COLO668 (cell line): ENCODE measurements at regions not wholly inside any gene's neighbourhood (a gene's known extent, or its start where the extent isn't known, plus 50 kb on each side); places are given as distances from the start of the nearest gene placed in this dataset.
"Not testable (repeated sequence)": the region's sequence is repeated elsewhere in the genome, so short reads cannot be mapped to it uniquely, and the experiment has no call there.

Experiments
- DNase-seq: peaks from one replicate; lab custom pipeline; 2025; ENCODE audit not compliant: unreplicated experiment; lab: John Stamatoyannopoulos, UW

GRCh38 chr12:4158306-4158705 is 115.3 kb upstream of the CCND2 start:
- no peak for DNase-seq

DNA sequence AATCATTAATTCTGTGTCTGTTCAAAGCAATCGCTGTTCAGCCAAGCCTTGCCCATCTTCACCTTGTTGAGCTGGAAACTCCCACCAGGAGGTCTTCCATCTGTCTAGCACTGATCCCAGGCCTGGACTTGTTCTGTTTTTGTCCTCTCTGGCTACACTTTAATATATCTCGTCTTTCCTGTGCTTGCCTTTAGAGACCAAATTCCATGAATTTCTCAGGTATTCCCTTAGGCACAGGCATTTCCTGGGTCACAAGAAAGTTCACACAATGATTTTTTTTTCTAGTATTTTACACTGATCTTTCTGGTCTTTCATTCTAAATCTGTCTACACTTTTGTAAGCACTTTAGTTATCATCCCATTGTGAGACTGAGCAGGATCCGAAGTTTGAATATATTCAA is 116.4 kb upstream of the CCND2 start:
- no peak for DNase-seq

GRCh38 chr12:4156317-4156716 is 117.2 kb upstream of the CCND2 start:
- DNase-seq: no peak

DNA sequence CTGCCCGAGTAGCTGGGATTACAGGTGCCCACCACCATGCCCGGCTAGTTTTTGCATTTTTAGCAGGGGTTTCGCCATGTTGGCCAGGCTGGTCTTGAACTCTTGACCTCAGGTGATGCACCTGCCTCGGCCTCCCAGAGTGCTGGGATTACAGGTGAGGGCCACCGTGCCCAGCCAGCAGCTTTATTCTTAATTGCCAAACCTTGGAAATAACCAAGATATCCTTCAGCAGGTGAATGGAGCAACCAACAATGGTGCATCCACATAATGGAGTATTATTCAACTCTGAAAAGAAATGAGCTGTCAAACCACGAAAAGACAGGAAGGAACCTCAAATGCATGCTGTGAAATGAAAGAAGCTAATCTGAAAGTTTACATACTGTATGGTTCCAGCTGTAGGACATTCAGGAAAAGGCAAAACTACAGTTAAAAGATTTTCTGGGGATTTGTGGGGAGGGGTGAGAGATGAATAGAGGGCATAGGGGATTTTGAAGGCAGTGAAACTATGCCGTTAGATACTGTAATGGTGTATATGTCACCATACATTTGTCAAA is 118.8 kb upstream of the CCND2 start:
- DNase-seq: no peak

GRCh38 chr12:4153343-4153892 is 120.1 kb upstream of the CCND2 start:
- DNase-seq: no peak

- DNase-seq: no peak
Observed at GRCh38 chr12:4152145-4152795, 121.3 kb upstream of the CCND2 start.

GRCh38 chr12:4151362-4152121 is 122.0 kb upstream of the CCND2 start:
- DNase-seq: no peak

- DNase-seq: not testable (repeated sequence)
Observed at GRCh38 chr12:4150355-4150754, 123.2 kb upstream of the CCND2 start.

DNA sequence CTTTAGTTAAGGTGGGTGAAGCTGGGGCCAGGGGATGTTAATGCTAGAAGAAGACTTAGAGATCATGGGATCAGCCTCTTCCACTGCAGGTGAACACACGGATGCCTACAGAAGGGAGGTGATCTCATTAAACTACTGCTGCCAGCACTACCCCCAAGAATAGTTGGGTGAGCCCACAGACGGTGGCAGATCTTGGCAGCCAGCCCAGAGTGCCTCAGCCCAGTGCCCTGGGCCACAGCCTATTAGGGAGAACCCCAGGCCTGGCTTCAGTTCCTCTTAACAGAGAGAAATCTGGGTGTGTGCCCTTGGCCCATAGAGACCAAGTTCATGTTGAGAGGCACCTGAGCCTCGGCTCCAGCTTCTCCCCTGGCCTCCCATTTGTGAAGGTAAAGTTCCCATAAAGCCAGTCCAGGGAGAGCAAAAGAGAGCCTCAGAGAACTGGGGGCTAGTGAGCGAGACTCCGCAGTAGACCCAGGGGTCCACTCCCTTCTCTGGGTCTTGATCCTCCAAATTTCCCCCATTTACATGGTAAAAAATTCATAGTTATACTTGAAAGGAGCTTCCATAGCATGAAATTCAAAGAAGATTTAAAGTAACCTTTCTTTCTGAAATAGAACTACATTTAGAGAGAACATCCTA is 125.0 kb upstream of the CCND2 start:
- no peak for DNase-seq

DNA sequence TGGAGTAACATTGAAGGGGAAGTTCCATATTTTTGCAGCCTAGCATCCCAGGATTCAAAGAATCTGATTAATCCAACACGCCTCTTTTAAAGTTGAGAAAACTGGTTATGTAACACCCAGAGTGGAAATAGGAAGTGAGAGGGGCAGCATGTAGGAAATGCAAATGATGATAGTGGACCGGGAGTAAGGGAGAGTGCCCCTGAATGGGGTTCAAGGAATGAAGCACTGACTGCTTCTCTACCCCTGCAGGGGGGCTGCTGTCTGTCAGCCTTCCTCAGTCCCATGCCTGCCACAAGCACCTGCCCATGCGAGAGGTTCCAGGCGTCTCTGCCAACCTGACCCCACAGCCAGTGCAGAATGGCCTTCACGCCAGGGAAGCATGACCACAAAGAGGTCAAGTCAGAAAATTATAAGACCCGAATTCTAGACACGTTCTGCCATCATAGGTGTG is 126.5 kb upstream of the CCND2 start:
- no peak for DNase-seq

- no peak for DNase-seq
Observed at GRCh38 chr12:4145990-4146859, 127.3 kb upstream of the CCND2 start.

GRCh38 chr12:4144676-4145075 is 128.9 kb upstream of the CCND2 start:
- no peak for DNase-seq

DNA sequence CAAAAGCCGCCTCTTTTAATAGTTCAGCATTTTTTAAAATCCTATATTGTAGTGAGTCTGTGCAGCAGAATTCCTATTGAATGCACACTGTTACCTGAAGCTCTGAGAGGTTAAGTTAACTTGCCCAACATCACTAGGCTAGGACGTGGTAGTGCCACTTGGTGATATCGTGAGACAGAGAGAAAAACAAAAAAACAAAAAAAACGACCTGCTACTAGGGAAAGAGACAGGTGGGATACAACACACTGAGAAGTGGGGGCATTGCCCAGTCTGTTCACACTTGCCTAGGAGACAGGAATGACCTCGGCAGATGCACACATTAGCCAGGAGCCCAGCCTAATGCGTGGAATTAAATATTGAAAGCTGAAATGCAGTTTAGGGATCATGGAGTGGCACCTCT is 129.7 kb upstream of the CCND2 start:
- no peak for DNase-seq

DNA sequence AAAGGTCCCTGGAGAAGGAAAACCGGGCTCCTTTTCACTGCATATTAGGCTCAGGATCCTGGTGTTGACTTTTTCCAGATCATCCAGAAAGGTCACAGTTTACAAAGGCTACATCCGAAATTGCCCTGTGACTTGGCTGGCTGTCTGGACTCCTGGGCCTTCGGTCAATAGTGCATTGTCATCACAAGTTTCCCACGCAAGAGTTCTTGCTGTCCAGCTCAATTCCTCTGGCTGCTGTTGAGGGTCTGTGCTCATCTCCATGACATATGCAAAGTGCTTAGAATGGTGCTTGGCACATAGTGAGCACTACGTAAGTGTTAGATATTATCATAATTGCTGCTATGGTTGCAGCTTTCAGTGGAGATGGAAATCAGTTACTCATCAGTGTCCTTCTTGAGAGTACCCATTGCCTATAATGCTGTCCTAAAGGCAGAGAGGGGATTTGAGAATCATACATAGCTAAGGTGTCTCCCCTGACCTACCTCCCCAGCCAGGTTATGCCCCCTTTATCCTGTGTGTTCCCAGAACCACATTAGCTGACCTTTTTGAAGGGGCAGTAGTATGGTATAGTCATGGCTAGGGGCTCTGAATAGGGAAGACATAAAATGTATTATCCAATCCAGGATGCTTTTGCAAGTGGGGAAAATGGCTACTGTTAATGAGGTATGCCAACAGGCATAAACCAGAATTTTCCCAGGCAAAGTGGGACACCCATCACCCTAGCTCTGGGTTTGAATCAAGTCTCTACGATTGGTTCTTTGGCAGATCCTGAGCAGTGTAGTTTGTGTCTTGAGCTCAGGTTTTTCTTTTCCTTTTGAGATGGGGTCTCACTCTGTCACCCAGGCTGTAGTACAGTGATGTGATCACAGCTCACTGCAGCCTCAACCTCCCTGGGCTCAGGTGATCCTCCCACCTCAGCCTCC is 132.0 kb upstream of the CCND2 start:
- no peak for DNase-seq

- no peak for DNase-seq
Observed at GRCh38 chr12:4140581-4141301, 132.8 kb upstream of the CCND2 start.

GRCh38 chr12:4139191-4139590 is 134.4 kb upstream of the CCND2 start:
- no peak for DNase-seq

DNA sequence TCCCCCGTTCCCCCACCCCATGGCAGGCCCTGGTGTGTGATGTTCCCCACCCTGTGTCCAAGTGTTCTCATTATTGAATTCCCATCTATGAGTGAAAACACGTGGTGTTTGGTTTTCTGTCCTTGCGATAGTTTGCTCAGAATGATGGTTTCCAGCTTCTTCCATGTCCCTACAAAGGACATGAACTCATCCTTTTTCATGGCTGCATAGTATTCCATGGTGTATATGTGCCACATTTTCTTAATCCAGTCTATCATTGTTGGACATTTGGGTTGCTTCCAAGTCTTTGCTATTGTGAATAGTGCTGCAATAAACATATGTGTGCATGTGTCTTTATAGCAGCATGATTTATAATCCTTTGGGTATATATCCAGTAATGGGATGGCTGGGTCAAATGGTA is 135.0 kb upstream of the CCND2 start:
- not testable (repeated sequence) for DNase-seq

GRCh38 chr12:4138051-4138450 is 135.5 kb upstream of the CCND2 start:
- DNase-seq: no peak

DNA sequence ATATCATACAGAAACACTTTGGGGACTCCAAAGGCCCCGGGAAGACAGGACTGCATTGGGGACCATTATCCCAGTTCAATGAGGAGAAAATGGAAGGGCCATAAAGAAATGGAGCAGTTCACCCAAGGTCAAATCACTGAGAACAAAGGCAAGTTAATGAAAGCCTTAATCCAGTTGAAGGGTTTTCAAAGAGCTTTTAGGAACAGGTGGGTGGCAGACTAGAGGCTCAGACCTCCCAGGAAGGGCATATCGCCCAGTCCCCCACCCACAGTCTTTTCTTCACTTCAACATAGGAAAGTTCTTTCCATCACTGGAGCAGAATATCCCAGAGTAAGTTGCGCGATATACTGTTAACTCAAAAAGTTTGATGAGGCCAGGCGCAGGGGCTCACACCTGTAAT is 136.1 kb upstream of the CCND2 start:
- no peak for DNase-seq
